Panc1 (cell line): ENCODE measurements at regions not wholly inside any gene's neighbourhood (a gene's known extent, or its start where the extent isn't known, plus 50 kb on each side); places are given as distances from the start of the nearest gene placed in this dataset.

Source experiments
- ATAC-seq: fragments of 200-7000 bp; cut with Tn5 transposase; 2 replicates; pipeline ENCODE4 v1.9.1; 2020; ENCODE audit warnings: mild to moderate bottlenecking, moderate library complexity
- BruUV-seq: library from RNA; stranded (reverse); fragments of 400-500 nt; replicated peaks from 2 replicates; lab custom pipeline; 2021; lab: Mats Ljungman, UMichigan
- CTCF ChIA-PET: fragments of 300-600 bp; sonication (Branson Sonifier 250); formaldehyde crosslinking; loops from one replicate; lab custom pipeline; 2022; ENCODE audit warnings: antibody characterized with exemption; lab: Charles Lee
- POLR2A ChIA-PET: fragments of 300-600 bp; sonication (Branson Sonifier 250); formaldehyde crosslinking; loops from one replicate; lab custom pipeline; 2022; ENCODE audit warnings: antibody characterized with exemption; lab: Charles Lee
- DNase-seq: peaks from one replicate; pipeline ENCODE4 v3.0.0-alpha.2; 2010; ENCODE audit warnings: low read depth, low spot score
- H3K27ac ChIP-seq: 2 replicates; pipeline ENCODE4 v1.5.1; 2011; ENCODE audit warnings: mild to moderate bottlenecking, low read length, inconsistent platforms
- H3K27me3 ChIP-seq: fragments of 200-500 bp; sonication (Bioruptor generic); 2 replicates; pipeline ENCODE4 v1.6.0; 2014; ENCODE audit warnings: low read length, inconsistent platforms; ENCODE audit not compliant: control insufficient read depth, insufficient read depth
- H3K36me3 ChIP-seq: fragments of 200-500 bp; sonication (Bioruptor generic); 2 replicates; pipeline ENCODE4 v1.5.1; 2014; ENCODE audit warnings: inconsistent platforms, mild to moderate bottlenecking, low read length, moderate library complexity; ENCODE audit not compliant: control insufficient read depth, insufficient read depth
- H3K4me1 ChIP-seq: 2 replicates; pipeline ENCODE4 v1.5.1; 2011; ENCODE audit warnings: inconsistent platforms, mild to moderate bottlenecking, low read length, moderate library complexity; ENCODE audit not compliant: control insufficient read depth, insufficient read depth
- H3K4me3 ChIP-seq, 2 experiments: 2 replicates each; pipeline ENCODE4 v1.5.1; 2011 to 2012; ENCODE audit warnings: low read depth in 2 of 2, low read length in 2 of 2, mild to moderate bottlenecking in 2 of 2, inconsistent platforms in 1 of 2, moderate library complexity in 1 of 2
- H3K9me3 ChIP-seq: fragments of 200-500 bp; sonication (Bioruptor generic); 2 replicates; pipeline ENCODE4 v1.5.1; 2014; ENCODE audit warnings: low read depth, mild to moderate bottlenecking, inconsistent platforms, low read length, moderate library complexity; ENCODE audit not compliant: control insufficient read depth, insufficient read depth
- CTCF ChIP-seq: fragments of 450-650 bp; IDR thresholded peaks from 2 replicates; pipeline ENCODE4 v1.5.1; 2017; ENCODE audit warnings: mild to moderate bottlenecking
- POLR2AphosphoS5 ChIP-seq: IDR thresholded peaks from 2 replicates; pipeline ENCODE4 v1.6.1; 2012; ENCODE audit warnings: mild to moderate bottlenecking, low read depth, low read length, moderate library complexity
- REST ChIP-seq, 2 experiments: IDR thresholded peaks; 2 replicates each; pipeline ENCODE4 v1.6.1; 2011 to 2012; ENCODE audit warnings: low read depth in 2 of 2, control low read depth in 1 of 2, low read length in 1 of 2, mild to moderate bottlenecking in 1 of 2, moderate library complexity in 1 of 2; ENCODE audit not compliant: insufficient read depth in 1 of 2
- SIN3A ChIP-seq: IDR thresholded peaks from 2 replicates; pipeline ENCODE4 v1.6.1; 2012; ENCODE audit warnings: low read depth, mild to moderate bottlenecking, low read length, moderate library complexity, borderline replicate concordance; ENCODE audit not compliant: insufficient read depth
- TCF7L2 ChIP-seq: IDR thresholded peaks from 2 replicates; pipeline ENCODE4 v1.6.1; 2011; ENCODE audit warnings: mild to moderate bottlenecking, low read depth, low read length, inconsistent platforms
- in situ Hi-C: cut with HindIII; loops from 2 replicates; pipeline ENCODE4 v1.10.0; 2016; ENCODE audit warnings: low sequenced_read_pairs, low pct_unique_long_range_greater_than_20kb
- intact Hi-C: fragments of 100-400 bp; cut with micrococcal nuclease; formaldehyde crosslinking; loops from one replicate; pipeline ENCODE4 v1.10.0; 2022; ENCODE audit not compliant: unreplicated experiment

GRCh38 chr11:119488256-119488995 is 65.5 kb upstream of the THY1 start:
- H3K27me3 ChIP-seq, result peaks cover 2% of the 10 kb centered on the region
- no peaks in the 10 kb centered on the region for H3K36me3 ChIP-seq
- H3K27ac ChIP-seq, result no peak overlapping the region
- TF ChIP-seq REST (IDR thresholded peaks at IDR 0.05; ENCODE audit: insufficient read depth in 1 of 2, low read depth in 2 of 2, low read length in 1 of 2) (no peak), POLR2AphosphoS5 (no peak), SIN3A (no peak), CTCF (no peak), TCF7L2 (no peak)
- no TSS peak for BruUV-seq
- DNase-seq (no peak), ATAC-seq (no peak)
- in situ Hi-C loops (no loop called here), intact Hi-C loops (loop anchor here (10.0 kb wide), 1 partner anchor 236 kb away; the partner anchor contains the start of gene NECTIN1)
- ChIA-PET CTCF (no interaction called here), POLR2A (no interaction called here)
- H3K4me3 ChIP-seq, result no peak overlapping the region
- no peaks in the 10 kb centered on the region for H3K9me3 ChIP-seq
- H3K4me1 ChIP-seq, result no peaks in the 10 kb centered on the region

GRCh38 chr11:119486691-119487259 is 63.8 kb upstream of the THY1 start:
- in situ Hi-C loops (no loop called here), intact Hi-C loops (loop anchor here (10.0 kb wide), 1 partner anchor 238 kb away; the partner anchor contains the start of gene NECTIN1)
- no peaks in the 10 kb centered on the region for H3K36me3 ChIP-seq
- H3K4me1 ChIP-seq, result no peaks in the 10 kb centered on the region
- no peak overlapping the region for H3K27ac ChIP-seq
- ChIA-PET CTCF (interaction anchor here (0.7 kb wide), 1 partner anchor 234 kb away, joined by 4 read pairs; no protein-coding TSS in a partner anchor), POLR2A (no interaction called here)
- DNase-seq (no peak), ATAC-seq (no peak)
- BruUV-seq, result no TSS peak
- TF ChIP-seq CTCF (no peak), REST (IDR thresholded peaks at IDR 0.05; ENCODE audit: insufficient read depth in 1 of 2, low read depth in 2 of 2, low read length in 1 of 2) (no peak), TCF7L2 (no peak), SIN3A (no peak), POLR2AphosphoS5 (no peak)
- H3K27me3 ChIP-seq, result peaks cover 2% of the 10 kb centered on the region; the same call in 1 of the 2 replicates
- H3K4me3 ChIP-seq, result no peak overlapping the region
- H3K9me3 ChIP-seq, result no peaks in the 10 kb centered on the region
